Left cardiac atrium (tissue), 4 donors: ENCODE measurements at regions not wholly inside any gene's neighbourhood (a gene's known extent, or its start where the extent isn't known, plus 50 kb on each side); places are given as distances from the start of the nearest gene placed in this dataset.
A peak's percentile ranks its signal among the peaks of the same experiment; 100 is the strongest.

ENCODE experiments used
- ATAC-seq, 2 donors: fragments of 200-7000 bp; cut with Tn5 transposase; one replicate each; pipeline ENCODE4 v1.9.1; 2020; ENCODE audit warnings: mild to moderate bottlenecking in 2 of 2, moderate library complexity in 2 of 2
- DNase-seq: peaks from one replicate; pipeline ENCODE4 v3.0.0-alpha.2; 2020
- intact Hi-C, 2 donors: fragments of 100-400 bp; cut with DNase I; formaldehyde crosslinking; loops; one replicate each; pipeline versions ENCODE4 v1.14.1 to v1.15.1; 2022 to 2023
- donor health status: DM: no; HTN: yes; CAD: no.
- donor health status: DM: no; HTN: yes; CAD: no; lungs with severe emphysema.
- donor health status: DM: yes; HTN: yes; CAD: no.
- donor health status: Dilated cardiomyopathy.

DNA sequence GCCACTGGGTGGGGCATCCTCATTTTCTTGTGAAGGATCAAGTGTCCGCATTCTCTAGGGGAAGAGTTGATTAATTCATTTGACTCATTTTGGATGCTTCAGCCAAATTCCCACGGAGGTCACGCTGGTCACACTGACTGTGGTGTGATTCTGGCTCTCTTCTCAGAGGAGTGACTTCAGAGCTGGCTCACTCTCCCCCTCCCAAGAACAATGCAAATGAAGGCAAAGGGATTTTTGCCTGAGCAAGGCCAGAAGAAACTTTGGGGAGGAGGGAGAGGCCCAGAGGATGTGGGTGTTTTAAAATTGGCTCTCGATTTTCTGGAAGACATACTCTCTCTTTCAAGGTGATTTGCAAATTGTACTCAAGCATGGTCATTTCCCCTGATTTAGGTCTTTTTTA is 51.1 kb upstream of the LMO2 start:
- peak; percentile 80 for DNase-seq
- intact Hi-C loops, result no loop called here
- ATAC-seq, result peak; percentile 68 to 76

DNA sequence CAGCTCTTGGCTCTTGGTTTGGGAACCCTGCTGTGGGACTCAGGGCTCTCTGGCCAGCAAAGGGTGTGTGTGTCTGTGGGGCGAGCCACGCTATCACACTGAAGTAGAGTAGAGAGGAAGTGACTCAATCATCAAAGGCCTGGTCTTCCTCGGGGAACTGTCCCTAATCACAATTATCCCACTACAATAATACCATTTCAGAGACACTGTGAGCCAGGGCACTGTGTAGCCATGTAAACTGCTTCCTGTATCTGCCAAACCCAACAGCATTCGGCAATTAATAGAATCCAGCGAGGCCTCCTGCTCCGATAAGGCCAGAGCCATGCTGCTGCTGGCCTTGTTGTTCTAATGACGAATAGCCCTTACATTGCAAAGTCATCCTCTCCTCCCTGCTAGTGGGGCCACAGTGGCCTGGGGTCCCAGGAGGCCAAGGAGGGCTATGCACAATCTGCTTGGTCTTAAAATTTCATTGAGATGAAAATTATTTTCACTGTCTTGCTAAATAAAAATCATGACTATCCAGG is 49.8 kb upstream of the LMO2 start:
- ATAC-seq (peak; percentile 58 to 79), DNase-seq (peak; percentile 71)
- intact Hi-C loops, result no loop called here
